ENCODE measurements at regions not wholly inside any gene's neighbourhood (a gene's known extent, or its start where the extent isn't known, plus 50 kb on each side); places are given as distances from the start of the nearest gene placed in this dataset.

GRCh38 chr6:44538807-44539201 is 151.3 kb downstream of the CDC5L start:
- no peak overlapping the region for H3K4me3 ChIP-seq (ENCODE audit: low read depth, low read length)
- TF ChIP-seq, protein P1, sequence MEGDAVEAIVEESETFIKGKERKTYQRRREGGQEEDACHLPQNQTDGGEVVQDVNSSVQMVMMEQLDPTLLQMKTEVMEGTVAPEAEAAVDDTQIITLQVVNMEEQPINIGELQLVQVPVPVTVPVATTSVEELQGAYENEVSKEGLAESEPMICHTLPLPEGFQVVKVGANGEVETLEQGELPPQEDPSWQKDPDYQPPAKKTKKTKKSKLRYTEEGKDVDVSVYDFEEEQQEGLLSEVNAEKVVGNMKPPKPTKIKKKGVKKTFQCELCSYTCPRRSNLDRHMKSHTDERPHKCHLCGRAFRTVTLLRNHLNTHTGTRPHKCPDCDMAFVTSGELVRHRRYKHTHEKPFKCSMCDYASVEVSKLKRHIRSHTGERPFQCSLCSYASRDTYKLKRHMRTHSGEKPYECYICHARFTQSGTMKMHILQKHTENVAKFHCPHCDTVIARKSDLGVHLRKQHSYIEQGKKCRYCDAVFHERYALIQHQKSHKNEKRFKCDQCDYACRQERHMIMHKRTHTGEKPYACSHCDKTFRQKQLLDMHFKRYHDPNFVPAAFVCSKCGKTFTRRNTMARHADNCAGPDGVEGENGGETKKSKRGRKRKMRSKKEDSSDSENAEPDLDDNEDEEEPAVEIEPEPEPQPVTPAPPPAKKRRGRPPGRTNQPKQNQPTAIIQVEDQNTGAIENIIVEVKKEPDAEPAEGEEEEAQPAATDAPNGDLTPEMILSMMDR (IDR thresholded peaks at IDR 0.05; ENCODE audit: low read depth, low read length): no peak

- TF ChIP-seq, protein P1 (IDR thresholded peaks at IDR 0.05; ENCODE audit: low read depth, low read length): no peak
- no peak overlapping the region for H3K4me3 ChIP-seq (ENCODE audit: low read depth, low read length)
These were observed 152.3 kb downstream of the CDC5L start for GRCh38 chr6:44539701-44540355.

DNA sequence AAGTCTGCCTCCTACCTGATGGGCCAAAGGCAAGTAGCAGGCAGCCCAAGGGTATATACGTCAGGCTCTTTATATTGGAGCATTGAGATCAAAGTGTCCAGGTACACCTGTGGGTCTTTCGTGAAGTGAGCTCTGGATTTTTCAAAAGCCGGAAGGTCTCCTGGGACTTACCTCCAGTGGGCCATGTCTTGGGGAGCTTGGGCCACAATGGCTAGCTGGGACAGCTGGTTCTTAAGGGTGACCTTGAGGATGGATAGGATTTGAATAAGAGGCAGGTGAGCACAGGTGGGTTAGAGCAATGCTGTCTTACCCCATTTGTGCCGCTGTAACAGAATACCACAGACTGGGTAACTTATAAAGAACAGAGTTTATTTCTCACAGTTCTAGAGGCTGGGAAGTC is 153.4 kb downstream of the CDC5L start:
- TF ChIP-seq, protein P1 (IDR thresholded peaks at IDR 0.05; ENCODE audit: low read depth, low read length): no peak
- no peak overlapping the region for H3K4me3 ChIP-seq (ENCODE audit: low read depth, low read length)

DNA sequence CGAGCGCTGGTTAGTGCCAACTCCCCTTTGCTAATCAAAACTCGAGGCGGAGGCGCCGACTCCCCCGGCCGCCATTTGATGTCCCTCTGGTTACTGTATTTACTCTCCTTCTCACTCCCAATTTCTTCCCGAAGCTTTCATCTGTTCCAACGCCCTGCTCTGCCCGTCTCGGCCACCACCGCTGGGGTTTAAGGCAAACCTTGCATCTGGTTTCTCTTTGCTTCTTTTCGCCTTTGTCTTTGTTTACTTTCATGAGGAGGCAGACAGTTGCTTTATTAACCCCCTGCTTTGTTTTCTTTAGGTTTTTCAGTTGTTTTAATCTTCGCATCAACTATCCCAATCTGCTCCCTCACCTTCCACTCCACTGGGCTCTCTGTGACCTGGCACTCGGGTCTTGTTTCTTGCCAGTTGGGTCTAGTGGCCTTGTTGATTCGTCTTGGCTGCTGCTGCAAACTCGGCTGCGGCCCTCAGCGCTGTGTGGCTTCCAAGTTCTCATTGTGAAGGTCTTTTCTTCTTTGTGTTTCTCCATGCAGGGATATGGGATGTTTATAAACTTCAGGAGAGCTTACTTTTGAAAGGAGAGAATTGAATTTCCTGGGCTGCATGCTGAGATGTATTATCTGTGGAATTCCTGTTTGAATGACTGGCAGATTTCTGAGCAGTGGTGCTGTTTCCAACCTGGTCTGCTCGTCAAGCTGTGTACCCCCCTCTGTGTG is 155.1 kb downstream of the CDC5L start:
- H3K4me3 ChIP-seq (ENCODE audit: low read depth, low read length): no peak overlapping the region
- TF ChIP-seq, protein P1 (IDR thresholded peaks at IDR 0.05; ENCODE audit: low read depth, low read length): no peak

- TF ChIP-seq, protein P1 (IDR thresholded peaks at IDR 0.05; ENCODE audit: low read depth, low read length): no peak
These were observed 156.2 kb downstream of the CDC5L start for GRCh38 chr6:44543664-44544063.

DNA sequence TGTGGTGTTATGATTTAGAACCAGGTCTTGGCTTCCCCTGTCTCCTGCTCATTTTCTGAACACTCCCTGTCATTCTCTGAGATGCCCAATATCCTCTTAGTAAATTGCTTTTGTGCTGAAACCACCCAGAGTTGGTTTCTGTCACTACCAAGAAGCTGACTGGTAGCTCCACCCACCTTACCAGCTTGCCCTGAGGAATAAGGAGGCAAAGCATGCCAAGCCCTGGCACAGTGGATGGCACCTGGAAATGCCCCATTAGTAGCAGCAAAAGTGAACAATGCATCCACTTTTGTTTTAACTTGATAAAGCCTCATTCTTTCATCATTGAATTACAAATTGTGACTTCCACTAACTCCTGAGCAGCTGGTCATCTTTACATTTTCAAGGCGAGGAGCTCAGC is 157.7 kb downstream of the CDC5L start:
- TF ChIP-seq, protein P1 (IDR thresholded peaks at IDR 0.05; ENCODE audit: low read depth, low read length): no peak
- H3K4me3 ChIP-seq (ENCODE audit: low read depth, low read length): no peak overlapping the region

More at GRCh38 chr6:44543664-44544063, 156.2 kb downstream of the CDC5L start:
- no peak overlapping the region for H3K4me3 ChIP-seq (ENCODE audit: low read depth, low read length)

- no peak overlapping the region for H3K4me3 ChIP-seq (ENCODE audit: low read depth, low read length)
- TF ChIP-seq, protein P1 (IDR thresholded peaks at IDR 0.05; ENCODE audit: low read depth, low read length): no peak
These were observed 160.8 kb downstream of the CDC5L start for GRCh38 chr6:44548319-44548718.
